MCF 10A (cell line): ENCODE measurements at regions not wholly inside any gene's neighbourhood (a gene's known extent, or its start where the extent isn't known, plus 50 kb on each side); places are given as distances from the start of the nearest gene placed in this dataset.

Source experiments
- BruUV-seq: library from RNA; stranded (reverse); fragments of 400-500 nt; replicated peaks from 2 replicates; lab custom pipeline; 2021; lab: Mats Ljungman, UMichigan
- CTCF ChIA-PET: fragments of 300-600 bp; sonication (Branson Sonifier 250); formaldehyde crosslinking; extraction: SDS; loops from one replicate; lab custom pipeline; 2021; ENCODE audit warnings: antibody characterized with exemption, inconsistent platforms; lab: Yijun Ruan, JAX
- POLR2A ChIA-PET: fragments of 300-600, 350-650 bp; sonication (Branson Sonifier 250); formaldehyde crosslinking; extraction: SDS; loops from one replicate; lab custom pipeline; 2020; ENCODE audit warnings: antibody characterized with exemption, inconsistent platforms; lab: Yijun Ruan, JAX
- DNase-seq: peaks from one replicate; pipeline ENCODE4 v3.0.0-alpha.2; 2018; ENCODE audit not compliant: unreplicated experiment
- H3K27ac Mint-ChIP-seq: one replicate; pipeline ENCODE4 v1.8.0; 2022; ENCODE audit warnings: mild to moderate bottlenecking, low read depth, mixed read lengths; ENCODE audit not compliant: unreplicated experiment
- H3K27me3 Mint-ChIP-seq: one replicate; pipeline ENCODE4 v1.8.0; 2022; ENCODE audit warnings: mixed read lengths; ENCODE audit not compliant: insufficient read depth, unreplicated experiment
- H3K36me3 Mint-ChIP-seq: one replicate; pipeline ENCODE4 v1.8.0; 2022; ENCODE audit warnings: mild to moderate bottlenecking, moderate library complexity, mixed read lengths; ENCODE audit not compliant: insufficient read depth, unreplicated experiment
- H3K4me1 Mint-ChIP-seq: one replicate; pipeline ENCODE4 v1.8.0; 2022; ENCODE audit warnings: mixed read lengths; ENCODE audit not compliant: insufficient read depth, unreplicated experiment
- H3K4me3 Mint-ChIP-seq: one replicate; pipeline ENCODE4 v1.8.0; 2022; ENCODE audit warnings: mild to moderate bottlenecking, moderate library complexity, mixed read lengths; ENCODE audit not compliant: unreplicated experiment
- H3K9me3 Mint-ChIP-seq: one replicate; pipeline ENCODE4 v1.8.0; 2022; ENCODE audit warnings: mixed read lengths; ENCODE audit not compliant: unreplicated experiment
- CTCF ChIP-seq: fragments of 200-600 bp; IDR thresholded peaks from one replicate; pipeline ENCODE4 v1.8.0; 2022; ENCODE audit warnings: antibody characterized with exemption, mild to moderate bottlenecking; ENCODE audit not compliant: unreplicated experiment
- intact Hi-C: fragments of 100-400 bp; cut with micrococcal nuclease; formaldehyde crosslinking; loops from 2 replicates; pipeline ENCODE4 v1.14.1; 2022

DNA sequence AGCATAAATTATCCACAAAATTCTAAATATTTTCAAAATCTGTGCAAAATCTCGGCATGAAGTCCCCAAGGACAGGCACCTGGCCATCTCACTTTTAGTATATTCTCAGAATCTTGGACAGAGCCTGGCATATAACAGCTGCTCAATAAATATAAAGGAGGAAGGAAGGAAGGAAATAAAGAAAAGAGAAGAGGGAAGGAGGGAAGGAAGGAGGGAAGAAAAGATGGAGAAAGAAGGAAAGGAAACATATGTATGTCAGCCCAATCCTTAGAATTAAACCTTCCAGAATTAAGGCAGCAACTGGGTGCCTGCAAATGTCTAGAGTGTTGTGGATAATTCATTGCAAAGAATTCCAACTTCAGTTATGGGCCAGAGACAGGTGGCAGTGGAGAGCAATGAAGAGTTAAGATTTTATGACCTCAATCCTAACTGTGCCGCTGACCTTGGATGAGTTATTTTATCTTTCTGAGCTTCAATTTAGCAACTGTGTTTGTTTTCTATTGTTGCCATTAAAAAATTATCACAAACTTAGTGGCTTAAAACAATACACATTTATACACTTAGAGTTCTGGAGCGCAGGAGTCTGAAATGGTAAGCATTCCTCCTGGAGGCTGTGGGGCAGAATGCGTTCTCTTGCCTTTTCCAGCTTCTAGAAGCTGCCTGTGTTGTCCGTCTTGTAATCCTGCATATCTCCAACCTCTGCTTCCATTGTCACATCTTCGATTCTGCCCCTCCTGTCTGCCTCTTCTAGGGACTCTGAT, 200.9 kb upstream of the MSX2 start:
- Mint-ChIP-seq H3K4me3 (no peak overlapping the region), H3K9me3 (no peaks in the 10 kb centered on the region), H3K4me1 (no peaks in the 10 kb centered on the region), H3K36me3 (no peaks in the 10 kb centered on the region), H3K27ac (no peak overlapping the region), H3K27me3 (peaks cover 14% of the 10 kb centered on the region)
- BruUV-seq, result no TSS peak
- ChIA-PET CTCF (interaction anchor here (0.6 to 2.1 kb wide), 5 partner anchors 32 to 205 kb away, joined by 3 to 6 read pairs (median 4); no protein-coding TSS in a partner anchor), POLR2A (interaction anchor here (2.1 kb wide), 1 partner anchor 12 kb away, joined by 6 read pairs; no protein-coding TSS in a partner anchor)
- peak; percentile 36 for TF ChIP-seq CTCF
- no peak for DNase-seq
- intact Hi-C loops, result loop anchor here (1.0 kb wide), 2 partner anchors 201 to 270 kb away; partner anchors contain the start of gene MSX2

DNA sequence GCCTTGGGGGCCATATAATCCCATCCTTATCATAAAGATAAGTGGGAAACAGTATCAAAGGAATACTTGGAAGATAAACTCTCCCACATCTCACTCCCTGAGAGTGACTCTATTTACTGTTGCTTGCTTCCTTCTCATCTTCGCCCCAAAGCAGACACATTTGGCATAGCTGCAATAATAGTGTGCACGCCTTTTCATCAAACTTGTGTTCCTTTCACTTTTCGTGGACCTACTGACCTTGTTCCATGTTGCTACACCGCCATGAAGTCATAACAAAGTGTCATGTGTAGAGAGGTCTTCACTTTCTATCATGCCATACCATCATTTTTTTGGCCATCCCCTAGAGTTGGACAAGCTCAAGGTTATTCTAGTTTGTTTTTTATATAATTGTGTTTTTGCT, 200.0 kb upstream of the MSX2 start:
- no peak for DNase-seq
- Mint-ChIP-seq H3K27me3 (peaks cover 14% of the 10 kb centered on the region), H3K4me3 (no peak overlapping the region), H3K9me3 (no peaks in the 10 kb centered on the region), H3K27ac (no peak overlapping the region), H3K4me1 (no peaks in the 10 kb centered on the region), H3K36me3 (no peaks in the 10 kb centered on the region)
- intact Hi-C loops, result no loop called here
- BruUV-seq, result no TSS peak
- ChIA-PET CTCF (interaction anchor here (0.6 to 2.1 kb wide), 7 partner anchors 12 to 255 kb away, joined by 3 to 5 read pairs (median 3); no protein-coding TSS in a partner anchor), POLR2A (interaction anchor here (2.1 kb wide), 1 partner anchor 13 kb away, joined by 6 read pairs; no protein-coding TSS in a partner anchor)
- TF ChIP-seq CTCF, result no peak

DNA sequence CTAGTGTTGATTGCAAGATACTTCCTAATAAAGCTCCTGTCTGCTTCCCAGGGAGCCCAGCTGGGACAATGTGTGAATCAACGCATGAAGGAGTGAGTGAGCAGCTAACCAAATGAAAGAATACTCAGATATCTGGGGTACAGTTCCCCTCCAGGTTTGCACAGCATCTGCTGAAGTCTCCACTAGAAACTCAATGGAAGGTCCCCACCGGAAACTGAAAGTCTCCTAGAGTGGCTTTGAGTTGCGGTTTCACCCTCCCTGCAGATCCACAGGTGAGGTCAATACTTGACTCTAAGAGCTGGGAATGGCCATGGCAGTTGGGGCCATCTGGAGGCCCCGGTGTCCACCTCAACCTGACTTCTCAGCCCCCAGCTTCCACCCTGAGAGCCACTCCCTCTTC, 198.2 kb upstream of the MSX2 start:
- Mint-ChIP-seq H3K36me3 (no peaks in the 10 kb centered on the region), H3K9me3 (no peaks in the 10 kb centered on the region), H3K4me3 (no peak overlapping the region), H3K4me1 (peaks cover 6% of the 10 kb centered on the region), H3K27ac (no peak overlapping the region), H3K27me3 (peaks cover 14% of the 10 kb centered on the region)
- CTCF ChIA-PET, result interaction anchor here (0.7 kb wide), 2 partner anchors 22 to 280 kb away, joined by 3 read pairs; no protein-coding TSS in a partner anchor
- no peak for DNase-seq
- intact Hi-C loops, result no loop called here
- TF ChIP-seq CTCF, result no peak
- POLR2A ChIA-PET, result interaction anchor here (0.6 to 0.8 kb wide), 2 partner anchors 9 to 27 kb away, joined by 3 to 5 read pairs; no protein-coding TSS in a partner anchor
- BruUV-seq, result no TSS peak

DNA sequence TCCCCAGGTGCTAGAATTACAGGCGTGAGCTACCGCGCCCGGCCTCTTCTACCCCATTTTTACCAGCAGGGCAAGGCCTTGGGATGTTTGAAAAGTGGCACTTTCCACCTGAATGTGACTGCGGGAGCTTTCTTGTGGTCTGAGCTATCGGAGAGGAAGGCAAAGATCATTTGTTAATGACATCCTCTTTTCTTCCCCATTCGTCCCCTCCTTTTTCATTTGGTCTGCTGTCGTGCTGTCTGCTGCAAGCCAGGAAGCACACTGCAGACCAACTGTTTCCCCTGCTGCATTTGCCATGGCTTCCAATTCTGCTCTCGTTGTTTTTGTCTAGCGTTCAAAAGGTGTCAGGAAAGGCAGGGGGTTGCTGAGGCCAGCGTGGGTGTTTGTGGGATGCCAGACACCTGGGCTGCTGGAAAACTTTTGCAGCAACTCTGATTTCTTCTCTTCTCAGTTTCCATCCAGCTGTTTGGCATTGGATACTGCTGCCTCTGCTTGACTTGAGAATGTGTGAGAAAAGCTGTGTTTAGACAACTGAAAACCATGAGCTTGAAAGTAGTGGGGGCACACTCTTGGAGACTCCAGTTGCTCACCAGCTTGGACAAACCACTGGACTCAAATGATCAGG, 196.4 kb upstream of the MSX2 start:
- intact Hi-C loops, result no loop called here
- H3K4me1 Mint-ChIP-seq, result peaks cover 18% of the 10 kb centered on the region
- TF ChIP-seq CTCF, result no peak
- H3K27ac Mint-ChIP-seq, result no peak overlapping the region
- no TSS peak for BruUV-seq
- H3K27me3 Mint-ChIP-seq, result no peaks in the 10 kb centered on the region
- no peak overlapping the region for H3K4me3 Mint-ChIP-seq
- ChIA-PET POLR2A (no interaction called here), CTCF (interaction anchor here (0.6 to 1.6 kb wide), 6 partner anchors 19 to 477 kb away, joined by 3 to 5 read pairs (median 4); no protein-coding TSS in a partner anchor)
- no peak for DNase-seq
- no peaks in the 10 kb centered on the region for H3K36me3 Mint-ChIP-seq
- no peaks in the 10 kb centered on the region for H3K9me3 Mint-ChIP-seq
